ENCODE measurements at regions not wholly inside any gene's neighbourhood (a gene's known extent, or its start where the extent isn't known, plus 50 kb on each side); places are given as distances from the start of the nearest gene placed in this dataset.
"Not testable (repeated sequence)": the region's sequence is repeated elsewhere in the genome, so short reads cannot be mapped to it uniquely, and the experiment has no call there.

- no peak for DNase-seq (ENCODE audit: low read depth, low spot score)
Observed at GRCh38 chr7:356691-357462, 66.9 kb downstream of the FOXL3 start.

DNA sequence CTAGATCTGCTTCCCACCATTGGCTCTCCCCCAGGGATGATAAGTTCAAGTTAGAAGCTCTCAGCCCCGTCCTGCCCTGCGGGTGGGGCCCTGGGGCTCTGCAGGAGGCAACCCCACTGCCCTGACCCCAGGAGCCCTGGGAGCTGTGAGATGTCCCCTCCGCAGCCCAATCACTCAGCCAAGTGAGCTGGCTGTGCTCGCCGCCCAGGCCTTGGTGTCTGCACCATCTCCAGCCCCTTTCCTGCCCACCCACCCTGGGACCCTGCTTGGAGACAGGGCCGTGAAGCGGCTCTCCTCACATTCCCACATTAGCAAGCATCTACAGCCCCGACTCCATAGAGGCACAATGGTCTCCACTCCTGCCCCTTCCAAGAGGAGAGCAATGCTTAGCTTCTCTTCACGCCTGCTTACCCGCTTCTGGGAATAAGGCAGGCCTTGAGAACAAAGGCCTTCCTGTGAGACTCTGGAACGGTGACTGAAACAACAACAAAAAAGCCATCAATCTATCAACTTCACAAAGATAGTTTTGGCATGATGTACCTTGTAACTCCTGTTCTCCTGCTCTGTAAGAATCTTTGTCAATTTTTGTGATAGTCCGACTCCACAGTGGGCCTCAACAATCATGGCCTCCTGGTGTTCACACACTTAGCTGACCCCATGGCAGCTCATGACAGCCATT lies 67.7 kb downstream of the FOXL3 start:
- no peak for DNase-seq (ENCODE audit: low read depth, low spot score)

- no peak for DNase-seq (ENCODE audit: low read depth, low spot score)
Observed at GRCh38 chr7:358352-358751, 68.4 kb downstream of the FOXL3 start.

GRCh38 chr7:359226-359765 lies 69.3 kb downstream of the FOXL3 start:
- no peak for DNase-seq (ENCODE audit: low read depth, low spot score)

- DNase-seq (ENCODE audit: low read depth, low spot score), result no peak
Observed at GRCh38 chr7:359766-360361, 69.9 kb downstream of the FOXL3 start.

DNA sequence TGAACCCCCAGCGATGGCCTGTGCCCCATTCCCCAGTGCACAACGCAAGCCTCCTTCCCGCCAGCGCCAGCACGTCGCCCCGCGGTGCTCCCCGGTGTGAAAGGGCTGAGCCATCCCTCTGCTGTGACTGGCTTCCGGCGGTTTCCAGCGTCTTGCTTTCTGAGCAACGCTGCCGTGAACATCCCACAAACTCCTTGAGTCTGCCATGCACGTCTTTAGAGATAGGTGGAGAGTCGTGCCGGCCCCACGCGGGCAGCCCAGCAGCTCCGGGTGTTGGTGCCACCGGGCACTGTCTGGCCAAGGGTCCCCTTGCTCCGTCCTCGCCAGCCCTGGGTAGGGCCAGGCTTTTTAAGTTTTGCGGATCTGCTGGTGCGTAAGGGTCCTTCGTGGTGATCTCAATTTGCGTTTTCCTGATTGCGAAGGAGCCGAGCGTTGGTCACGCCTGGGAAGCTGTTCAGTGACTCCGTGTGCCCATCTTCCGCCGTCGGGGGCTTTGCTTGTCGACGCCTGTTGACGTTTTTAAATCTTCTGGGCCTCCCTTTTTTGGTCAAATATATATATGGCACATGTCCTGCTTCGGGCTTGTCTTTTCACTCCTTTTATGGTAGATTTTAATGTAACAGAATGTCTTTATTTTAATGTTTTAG lies 70.6 kb downstream of the FOXL3 start:
- DNase-seq (ENCODE audit: low read depth, low spot score), result no peak

GRCh38 chr7:361182-361581 lies 71.2 kb downstream of the FOXL3 start:
- DNase-seq (ENCODE audit: low read depth, low spot score), result not testable (repeated sequence)

DNA sequence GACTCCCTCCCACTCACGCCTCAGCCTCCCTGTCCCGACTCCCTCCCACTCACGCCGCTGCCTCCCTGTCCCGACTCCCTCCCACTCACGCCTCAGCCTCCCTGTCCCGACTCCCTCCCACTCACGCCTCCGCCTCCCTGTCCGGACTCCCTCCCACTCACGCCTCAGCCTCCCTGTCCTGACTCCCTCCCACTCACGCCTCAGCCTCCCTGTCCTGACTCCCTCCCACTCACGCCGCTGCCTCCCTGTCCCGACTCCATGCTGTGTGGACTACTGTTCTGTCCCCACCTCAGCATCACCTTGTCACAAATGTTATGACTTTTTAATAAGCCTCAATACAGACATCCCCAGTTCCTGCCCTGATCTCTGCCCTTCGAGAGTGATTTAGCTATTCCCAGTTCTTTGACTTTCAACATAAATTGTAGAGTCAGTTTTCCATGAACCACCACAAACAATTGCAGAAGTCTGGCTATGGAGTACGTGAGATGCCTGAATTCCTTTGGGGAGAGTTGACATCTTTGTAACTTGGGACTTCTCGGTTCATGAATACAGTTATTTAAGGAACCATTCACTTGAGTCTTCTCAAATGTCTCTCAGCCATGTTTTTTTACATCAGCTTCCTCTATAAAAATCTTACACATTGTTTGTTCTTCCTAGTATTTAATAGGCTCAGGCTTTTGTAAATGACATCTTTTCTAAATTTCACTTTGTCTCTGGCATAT lies 71.9 kb downstream of the FOXL3 start:
- DNase-seq (ENCODE audit: low read depth, low spot score), result no peak

DNA sequence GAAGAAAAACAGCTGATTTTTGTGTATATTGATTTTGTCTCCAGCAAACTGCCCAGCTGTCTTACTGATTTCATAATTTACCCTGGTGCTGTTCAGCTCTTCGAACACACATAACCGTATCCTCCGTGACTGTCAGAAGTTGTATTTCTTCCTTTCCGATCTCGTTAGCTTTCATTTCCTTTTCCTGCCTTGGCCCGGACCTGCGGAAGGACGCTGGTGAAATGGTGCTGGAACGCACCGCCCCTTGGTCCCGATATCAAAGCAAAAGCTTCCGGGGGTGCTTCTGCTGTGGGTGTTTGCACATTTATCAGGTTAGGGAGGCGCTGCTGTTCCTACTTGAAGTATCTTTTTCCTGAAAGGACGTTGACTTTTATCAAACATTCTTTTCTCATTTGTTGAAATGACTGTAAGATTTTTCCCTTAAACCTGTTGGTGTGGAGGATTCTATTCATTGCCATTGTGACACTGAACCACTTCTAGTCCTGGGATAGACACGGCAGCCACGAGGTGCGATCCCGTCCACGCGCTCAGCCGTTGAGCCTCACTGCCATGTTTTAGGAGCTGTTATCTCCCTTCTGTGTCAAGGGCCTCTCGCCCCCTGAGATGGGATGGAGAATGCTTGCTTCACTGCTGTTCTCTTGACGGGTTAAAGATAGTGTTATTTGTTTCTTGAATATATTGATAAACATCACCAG lies 72.6 kb downstream of the FOXL3 start:
- DNase-seq (ENCODE audit: low read depth, low spot score), result no peak

DNA sequence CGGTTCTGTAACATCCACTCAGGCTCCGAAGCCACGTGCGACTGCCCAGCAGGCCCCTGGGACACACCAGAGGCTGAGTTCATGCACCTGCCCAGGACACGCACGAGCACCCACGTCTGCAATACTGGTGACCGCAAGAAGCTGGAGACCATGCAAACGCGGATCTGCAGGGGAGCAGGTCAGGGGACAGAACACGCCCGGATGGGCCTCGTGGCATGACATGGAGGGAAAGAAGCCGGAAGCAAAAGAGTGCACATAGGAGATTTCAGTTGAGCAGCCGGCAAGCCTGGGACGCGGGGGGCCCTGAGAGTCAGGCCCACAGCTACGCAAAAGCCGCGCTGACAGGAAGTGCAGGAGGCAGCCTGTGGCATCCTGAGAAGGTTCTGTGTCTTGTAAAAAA lies 73.7 kb downstream of the FOXL3 start:
- DNase-seq (ENCODE audit: low read depth, low spot score), result no peak

DNA sequence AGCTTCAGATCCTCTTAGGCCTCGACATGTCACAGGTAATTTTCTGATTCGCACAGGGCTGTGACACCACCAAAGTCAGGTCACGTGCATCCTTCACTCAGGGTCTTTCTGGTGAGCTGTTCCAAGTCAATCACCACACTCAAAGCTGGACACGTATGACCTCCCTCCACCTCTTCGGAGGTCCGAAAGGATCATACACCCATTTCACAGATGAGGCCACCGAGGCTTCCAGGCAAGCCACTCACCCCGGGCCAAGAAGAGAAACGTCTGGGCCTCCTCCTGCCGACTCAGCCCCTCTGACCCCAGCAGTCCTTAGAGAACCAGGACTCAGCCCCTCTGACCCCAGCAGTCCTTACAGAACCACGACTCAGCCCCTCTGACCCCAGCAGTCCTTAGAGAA lies 74.6 kb downstream of the FOXL3 start:
- DNase-seq (ENCODE audit: low read depth, low spot score), result no peak

DNA sequence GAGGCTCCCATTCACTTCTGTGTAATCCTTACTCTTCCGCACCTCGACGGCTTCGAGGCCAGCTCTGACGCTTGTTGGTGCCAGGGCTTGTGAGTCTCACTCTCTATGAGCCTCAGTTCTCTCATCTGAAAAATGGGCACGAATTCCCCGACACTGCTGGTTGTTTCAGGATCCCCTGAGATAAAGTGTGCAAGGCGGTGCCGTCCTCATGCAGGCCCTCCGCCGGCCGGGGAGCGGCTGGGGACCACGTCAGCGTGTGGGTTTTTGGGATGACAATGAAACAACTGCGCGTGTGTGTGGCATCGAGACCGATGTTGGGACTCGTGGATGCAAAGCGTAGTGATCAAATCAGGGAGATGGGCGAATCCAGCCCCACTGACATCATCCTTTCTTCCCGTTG lies 75.6 kb downstream of the FOXL3 start:
- DNase-seq (ENCODE audit: low read depth, low spot score), result no peak

- DNase-seq (ENCODE audit: low read depth, low spot score), result no peak
Observed at GRCh38 chr7:366161-366803, 76.3 kb downstream of the FOXL3 start.

- no peak for DNase-seq (ENCODE audit: low read depth, low spot score)
Observed at GRCh38 chr7:367351-367901, 77.5 kb downstream of the FOXL3 start.

- DNase-seq (ENCODE audit: low read depth, low spot score), result no peak
Observed at GRCh38 chr7:368651-369475, 78.9 kb downstream of the FOXL3 start.

GRCh38 chr7:369476-370258 lies 79.7 kb downstream of the FOXL3 start:
- no peak for DNase-seq (ENCODE audit: low read depth, low spot score)

DNA sequence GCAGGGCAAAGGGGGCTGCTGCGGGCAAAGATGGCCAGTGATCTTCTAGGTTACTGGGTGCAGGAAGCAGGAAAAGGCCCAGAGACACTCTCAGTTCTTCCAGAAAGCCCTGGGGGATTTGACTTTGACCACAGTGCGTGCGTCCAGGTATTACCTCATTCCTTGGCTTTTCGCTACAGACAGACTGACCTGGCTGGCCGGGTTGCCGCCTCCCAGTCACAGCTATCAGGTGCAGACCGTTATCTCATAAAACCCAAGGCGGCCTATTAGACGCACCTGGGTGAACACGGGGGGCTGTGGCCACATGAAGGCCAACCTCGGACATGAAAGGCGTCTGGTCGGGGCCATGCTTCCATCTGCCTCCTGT lies 80.3 kb downstream of the FOXL3 start:
- no peak for DNase-seq (ENCODE audit: low read depth, low spot score)

DNA sequence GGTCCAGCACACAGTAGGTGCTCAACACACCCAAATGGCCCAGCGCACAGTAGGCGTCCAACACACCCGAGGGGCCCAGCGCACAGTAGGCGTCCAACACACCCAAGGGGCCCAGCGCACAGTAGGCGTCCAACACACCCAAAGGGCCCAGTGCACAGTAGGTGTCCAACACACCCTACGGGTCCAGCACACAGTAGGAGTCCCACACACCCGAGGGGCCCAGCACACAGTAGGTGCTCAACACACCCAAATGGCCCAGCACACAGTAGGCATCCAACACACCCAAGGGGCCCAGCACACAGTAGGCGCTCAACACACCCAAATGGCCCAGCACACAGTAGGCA lies 80.8 kb downstream of the FOXL3 start:
- no peak for DNase-seq (ENCODE audit: low read depth, low spot score)

Data from astrocyte of the hippocampus (primary cell).